ENCODE measurements at regions not wholly inside any gene's neighbourhood (a gene's known extent, or its start where the extent isn't known, plus 50 kb on each side); places are given as distances from the start of the nearest gene placed in this dataset.

- Histone ChIP-seq H3K4me3 (ENCODE audit: low read depth, low read length) (no peak overlapping the region), H3K9ac (ENCODE audit: low read depth, low read length) (no peak overlapping the region), H3K27me3 (ENCODE audit: control insufficient read depth, insufficient read depth, low read length) (no peaks in the 10 kb centered on the region), H3K27ac (ENCODE audit: low read depth, low read length) (no peak overlapping the region), H3K4me1 (ENCODE audit: control insufficient read depth, insufficient read depth, low read length) (no peaks in the 10 kb centered on the region), H3K36me3 (ENCODE audit: control insufficient read depth, insufficient read depth, low read length) (no peaks in the 10 kb centered on the region), H3K9me3 (ENCODE audit: control insufficient read depth, insufficient read depth, low read length) (no peaks in the 10 kb centered on the region)
These were observed 478.5 kb upstream of the KIF2A start for GRCh38 chr5:61827445-61827975.

GRCh38 chr5:61828856-61829255 is 477.1 kb upstream of the KIF2A start:
- H3K27ac ChIP-seq (ENCODE audit: low read depth, low read length) = no peak overlapping the region
- H3K4me1 ChIP-seq (ENCODE audit: control insufficient read depth, insufficient read depth, low read length) = no peaks in the 10 kb centered on the region
- H3K36me3 ChIP-seq (ENCODE audit: control insufficient read depth, insufficient read depth, low read length) = no peaks in the 10 kb centered on the region
- H3K27me3 ChIP-seq (ENCODE audit: control insufficient read depth, insufficient read depth, low read length) = no peaks in the 10 kb centered on the region
- H3K9ac ChIP-seq (ENCODE audit: low read depth, low read length) = no peak overlapping the region
- no peak overlapping the region for H3K4me3 ChIP-seq (ENCODE audit: low read depth, low read length)
- no peaks in the 10 kb centered on the region for H3K9me3 ChIP-seq (ENCODE audit: control insufficient read depth, insufficient read depth, low read length)

DNA sequence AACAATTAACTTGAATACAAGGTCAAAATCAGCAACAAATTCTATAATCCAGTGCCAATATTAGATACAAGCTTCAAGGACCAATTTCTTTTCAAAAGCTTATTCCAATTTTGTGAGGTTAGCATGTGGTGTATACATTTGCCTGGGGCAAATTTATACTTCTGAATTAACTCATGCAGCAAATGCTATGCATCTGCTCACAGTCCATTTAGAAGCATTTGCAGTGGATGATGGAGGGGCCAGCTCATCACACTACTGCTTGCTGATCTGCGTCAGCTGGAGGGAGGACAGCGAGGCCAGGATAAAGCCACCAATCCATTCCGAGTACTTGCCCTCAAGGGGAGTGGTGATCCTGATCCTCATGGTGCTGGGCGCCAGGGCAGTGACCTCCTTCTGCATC is 474.3 kb upstream of the KIF2A start:
- H3K27me3 ChIP-seq (ENCODE audit: control insufficient read depth, insufficient read depth, low read length) = no peaks in the 10 kb centered on the region
- no peak overlapping the region for H3K27ac ChIP-seq (ENCODE audit: low read depth, low read length)
- no peak overlapping the region for H3K9ac ChIP-seq (ENCODE audit: low read depth, low read length)
- H3K4me3 ChIP-seq (ENCODE audit: low read depth, low read length) = no peak overlapping the region
- no peaks in the 10 kb centered on the region for H3K36me3 ChIP-seq (ENCODE audit: control insufficient read depth, insufficient read depth, low read length)
- H3K4me1 ChIP-seq (ENCODE audit: control insufficient read depth, insufficient read depth, low read length) = no peaks in the 10 kb centered on the region
- no peaks in the 10 kb centered on the region for H3K9me3 ChIP-seq (ENCODE audit: control insufficient read depth, insufficient read depth, low read length)

GRCh38 chr5:61837788-61838187 is 468.2 kb upstream of the KIF2A start:
- Histone ChIP-seq H3K4me3 (ENCODE audit: low read depth, low read length) (no peak overlapping the region), H3K27me3 (ENCODE audit: control insufficient read depth, insufficient read depth, low read length) (no peaks in the 10 kb centered on the region), H3K9ac (ENCODE audit: low read depth, low read length) (no peak overlapping the region), H3K9me3 (ENCODE audit: control insufficient read depth, insufficient read depth, low read length) (no peaks in the 10 kb centered on the region), H3K36me3 (ENCODE audit: control insufficient read depth, insufficient read depth, low read length) (no peaks in the 10 kb centered on the region), H3K4me1 (ENCODE audit: control insufficient read depth, insufficient read depth, low read length) (no peaks in the 10 kb centered on the region; the same call in 1 of the 2 replicates), H3K27ac (ENCODE audit: low read depth, low read length) (no peak overlapping the region)

GRCh38 chr5:61840361-61840760 is 465.6 kb upstream of the KIF2A start:
- Histone ChIP-seq H3K27ac (ENCODE audit: low read depth, low read length) (no peak overlapping the region), H3K9ac (ENCODE audit: low read depth, low read length) (no peak overlapping the region), H3K4me1 (ENCODE audit: control insufficient read depth, insufficient read depth, low read length) (peaks cover 7% of the 10 kb centered on the region), H3K9me3 (ENCODE audit: control insufficient read depth, insufficient read depth, low read length) (no peaks in the 10 kb centered on the region), H3K4me3 (ENCODE audit: low read depth, low read length) (no peak overlapping the region), H3K36me3 (ENCODE audit: control insufficient read depth, insufficient read depth, low read length) (no peaks in the 10 kb centered on the region), H3K27me3 (ENCODE audit: control insufficient read depth, insufficient read depth, low read length) (no peaks in the 10 kb centered on the region)

GRCh38 chr5:61842840-61843239 is 463.2 kb upstream of the KIF2A start:
- Histone ChIP-seq H3K4me1 (ENCODE audit: control insufficient read depth, insufficient read depth, low read length) (peaks cover 7% of the 10 kb centered on the region), H3K9me3 (ENCODE audit: control insufficient read depth, insufficient read depth, low read length) (peaks cover 2% of the 10 kb centered on the region; the same call in 1 of the 2 replicates), H3K27me3 (ENCODE audit: control insufficient read depth, insufficient read depth, low read length) (no peaks in the 10 kb centered on the region), H3K4me3 (ENCODE audit: low read depth, low read length) (no peak overlapping the region), H3K36me3 (ENCODE audit: control insufficient read depth, insufficient read depth, low read length) (no peaks in the 10 kb centered on the region), H3K9ac (ENCODE audit: low read depth, low read length) (no peak overlapping the region), H3K27ac (ENCODE audit: low read depth, low read length) (no peak overlapping the region)

- no peak overlapping the region for H3K4me3 ChIP-seq (ENCODE audit: low read depth, low read length)
These were observed 455.3 kb upstream of the KIF2A start for GRCh38 chr5:61850696-61851095.

GRCh38 chr5:61854531-61854930 is 451.5 kb upstream of the KIF2A start:
- H3K36me3 ChIP-seq (ENCODE audit: control insufficient read depth, insufficient read depth, low read length) = no peaks in the 10 kb centered on the region
- no peaks in the 10 kb centered on the region for H3K27me3 ChIP-seq (ENCODE audit: control insufficient read depth, insufficient read depth, low read length)
- H3K9me3 ChIP-seq (ENCODE audit: control insufficient read depth, insufficient read depth, low read length) = no peaks in the 10 kb centered on the region
- H3K4me3 ChIP-seq (ENCODE audit: low read depth, low read length) = no peak overlapping the region
- no peak overlapping the region for H3K27ac ChIP-seq (ENCODE audit: low read depth, low read length)
- no peaks in the 10 kb centered on the region for H3K4me1 ChIP-seq (ENCODE audit: control insufficient read depth, insufficient read depth, low read length)
- H3K9ac ChIP-seq (ENCODE audit: low read depth, low read length) = no peak overlapping the region

More at GRCh38 chr5:61850696-61851095, 455.3 kb upstream of the KIF2A start:
- H3K27me3 ChIP-seq (ENCODE audit: control insufficient read depth, insufficient read depth, low read length) = no peaks in the 10 kb centered on the region
- H3K36me3 ChIP-seq (ENCODE audit: control insufficient read depth, insufficient read depth, low read length) = no peaks in the 10 kb centered on the region
- no peak overlapping the region for H3K9ac ChIP-seq (ENCODE audit: low read depth, low read length)
- peaks cover 2% of the 10 kb centered on the region; the same call in 1 of the 2 replicates for H3K9me3 ChIP-seq (ENCODE audit: control insufficient read depth, insufficient read depth, low read length)
- no peak overlapping the region for H3K27ac ChIP-seq (ENCODE audit: low read depth, low read length)
- H3K4me1 ChIP-seq (ENCODE audit: control insufficient read depth, insufficient read depth, low read length) = no peaks in the 10 kb centered on the region

DNA sequence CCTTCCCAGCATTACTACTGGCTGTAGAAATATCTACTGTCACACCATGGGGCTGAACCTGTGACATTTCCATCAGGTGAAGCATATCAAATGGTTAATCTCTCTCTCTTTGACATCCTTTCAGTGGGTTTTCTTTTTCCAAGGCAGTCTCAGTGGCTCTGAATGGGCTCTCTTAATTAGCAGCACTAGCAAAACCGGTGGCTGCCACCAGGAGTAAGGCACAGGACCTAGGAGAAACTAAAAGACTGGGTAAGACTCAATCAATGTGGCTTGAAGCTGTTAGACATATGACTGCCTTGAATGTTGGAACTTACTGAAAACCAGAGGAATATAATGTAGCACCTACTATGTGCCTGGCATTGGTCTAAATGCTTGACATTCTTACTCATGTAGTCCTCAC is 445.0 kb upstream of the KIF2A start:
- Histone ChIP-seq H3K4me1 (ENCODE audit: control insufficient read depth, insufficient read depth, low read length) (no peaks in the 10 kb centered on the region), H3K9ac (ENCODE audit: low read depth, low read length) (no peak overlapping the region), H3K4me3 (ENCODE audit: low read depth, low read length) (no peak overlapping the region), H3K27me3 (ENCODE audit: control insufficient read depth, insufficient read depth, low read length) (no peaks in the 10 kb centered on the region), H3K27ac (ENCODE audit: low read depth, low read length) (no peak overlapping the region), H3K9me3 (ENCODE audit: control insufficient read depth, insufficient read depth, low read length) (no peaks in the 10 kb centered on the region), H3K36me3 (ENCODE audit: control insufficient read depth, insufficient read depth, low read length) (no peaks in the 10 kb centered on the region)

DNA sequence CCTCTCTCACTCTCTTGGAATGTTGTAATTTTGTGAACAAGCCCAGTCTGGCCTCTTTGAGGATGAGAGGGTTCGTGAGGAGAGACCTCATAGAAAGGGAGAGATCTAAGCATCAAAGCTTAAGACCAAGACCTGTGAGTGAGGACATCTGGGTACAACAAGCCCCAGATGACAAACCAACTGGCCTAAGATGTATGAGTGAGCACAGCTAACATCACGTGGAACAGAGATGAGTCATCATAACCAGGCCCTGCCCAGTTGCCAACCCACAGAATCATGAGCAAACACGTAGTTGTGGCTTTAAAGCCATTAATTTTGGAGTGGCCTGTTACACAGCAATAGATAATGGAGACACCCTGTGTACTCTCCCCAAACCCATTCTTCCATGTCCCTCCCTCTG is 439.1 kb upstream of the KIF2A start:
- H3K36me3 ChIP-seq (ENCODE audit: control insufficient read depth, insufficient read depth, low read length) = no peaks in the 10 kb centered on the region
- no peak overlapping the region for H3K27ac ChIP-seq (ENCODE audit: low read depth, low read length)
- H3K4me3 ChIP-seq (ENCODE audit: low read depth, low read length) = no peak overlapping the region
- H3K27me3 ChIP-seq (ENCODE audit: control insufficient read depth, insufficient read depth, low read length) = no peaks in the 10 kb centered on the region
- peaks cover 12% of the 10 kb centered on the region for H3K9me3 ChIP-seq (ENCODE audit: control insufficient read depth, insufficient read depth, low read length)
- H3K9ac ChIP-seq (ENCODE audit: low read depth, low read length) = no peak overlapping the region
- H3K4me1 ChIP-seq (ENCODE audit: control insufficient read depth, insufficient read depth, low read length) = no peaks in the 10 kb centered on the region

DNA sequence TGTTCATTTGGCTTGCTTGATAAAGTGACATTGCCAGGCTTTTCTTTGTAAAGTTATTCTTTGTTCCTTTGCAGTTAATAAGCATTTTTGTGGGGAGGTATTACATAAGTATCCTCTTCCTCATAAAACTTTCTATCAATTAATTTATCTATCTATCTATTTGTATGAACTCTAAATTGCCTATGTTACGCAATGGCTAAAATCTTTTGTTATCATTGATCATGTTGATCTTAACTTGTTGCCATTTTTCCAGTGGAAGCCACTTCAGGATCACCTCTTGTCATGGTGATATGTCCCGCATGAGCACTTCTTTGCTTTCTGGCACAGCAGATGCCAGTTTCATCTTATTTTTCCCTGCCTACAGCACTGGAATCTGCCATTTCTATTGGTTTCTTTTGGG is 436.7 kb upstream of the KIF2A start:
- Histone ChIP-seq H3K27ac (ENCODE audit: low read depth, low read length) (no peak overlapping the region), H3K9me3 (ENCODE audit: control insufficient read depth, insufficient read depth, low read length) (peaks cover 27% of the 10 kb centered on the region), H3K9ac (ENCODE audit: low read depth, low read length) (no peak overlapping the region), H3K27me3 (ENCODE audit: control insufficient read depth, insufficient read depth, low read length) (no peaks in the 10 kb centered on the region), H3K4me1 (ENCODE audit: control insufficient read depth, insufficient read depth, low read length) (no peaks in the 10 kb centered on the region), H3K4me3 (ENCODE audit: low read depth, low read length) (no peak overlapping the region), H3K36me3 (ENCODE audit: control insufficient read depth, insufficient read depth, low read length) (no peaks in the 10 kb centered on the region)

DNA sequence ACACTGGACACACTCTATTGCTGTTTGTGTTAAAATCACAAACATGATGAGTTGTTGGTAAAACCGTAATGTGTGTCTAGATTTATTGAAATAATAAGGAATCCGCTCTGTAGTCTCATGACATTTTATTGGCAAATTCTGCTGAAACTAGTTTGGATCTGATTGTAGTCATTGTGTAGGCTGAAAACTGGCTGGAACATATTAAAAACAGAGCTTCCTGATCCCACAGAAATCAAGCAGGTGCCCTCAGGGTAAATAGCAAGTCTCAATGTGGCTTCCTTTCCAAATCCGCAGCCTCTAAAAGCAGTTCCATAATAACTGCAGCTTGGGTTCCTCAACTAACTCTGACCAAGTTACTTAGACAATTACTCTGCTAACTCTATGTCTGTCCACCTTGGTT is 427.5 kb upstream of the KIF2A start:
- Histone ChIP-seq H3K27ac (ENCODE audit: low read depth, low read length) (no peak overlapping the region), H3K9ac (ENCODE audit: low read depth, low read length) (no peak overlapping the region), H3K4me3 (ENCODE audit: low read depth, low read length) (no peak overlapping the region), H3K36me3 (ENCODE audit: control insufficient read depth, insufficient read depth, low read length) (no peaks in the 10 kb centered on the region), H3K4me1 (ENCODE audit: control insufficient read depth, insufficient read depth, low read length) (no peaks in the 10 kb centered on the region), H3K27me3 (ENCODE audit: control insufficient read depth, insufficient read depth, low read length) (no peaks in the 10 kb centered on the region), H3K9me3 (ENCODE audit: control insufficient read depth, insufficient read depth, low read length) (0 out of 2 replicates have a peak, but pooled peaks cover 2% of the 10 kb centered on the region)
